Ovary (tissue), 7 donors: ENCODE measurements at regions not wholly inside any gene's neighbourhood (a gene's known extent, or its start where the extent isn't known, plus 50 kb on each side); places are given as distances from the start of the nearest gene placed in this dataset.
"Not testable (repeated sequence)": the region's sequence is repeated elsewhere in the genome, so short reads cannot be mapped to it uniquely, and the experiment has no call there.

Experiments used
- DNase-seq, 5 donors: peaks; one replicate each; pipeline ENCODE4 v3.0.0-alpha.2; 2019 to 2020
- H3K27ac ChIP-seq, 2 donors: fragments of 200-600 bp; one replicate each; pipeline versions ENCODE4 v1.5.1 to v1.8.0; 2019 to 2022
- H3K27me3 ChIP-seq: fragments of 200-600 bp; one replicate; pipeline ENCODE4 v1.8.0; 2022
- H3K36me3 ChIP-seq: fragments of 200-600 bp; sonication (generic); one replicate; pipeline ENCODE4 v1.5.1; 2019
- H3K4me1 ChIP-seq: one replicate; pipeline ENCODE4 v1.8.1; 2013; ENCODE audit warnings: mild to moderate bottlenecking, moderate library complexity; ENCODE audit not compliant: insufficient read depth
- H3K4me3 ChIP-seq: fragments of 200-600 bp; sonication (generic); one replicate; pipeline ENCODE4 v1.5.1; 2017
- H3K9me3 ChIP-seq, 2 donors: fragments of 200-600 bp in 1 of 2; sonication (generic) in 1 of 2; one replicate each; pipeline versions ENCODE4 v1.5.1 to v1.8.1; 2013 to 2019; ENCODE audit warnings: mild to moderate bottlenecking in 1 of 2, moderate library complexity in 1 of 2
- EP300 ChIP-seq: sonication (generic); formaldehyde crosslinking; IDR thresholded peaks from one replicate; pipeline ENCODE4 v1.6.1; 2017; ENCODE audit warnings: antibody characterized with exemption
- POLR2A ChIP-seq: fragments of 450-650 bp; IDR thresholded peaks from one replicate; pipeline ENCODE4 v1.6.1; 2017; ENCODE audit warnings: antibody characterized with exemption, mild to moderate bottlenecking, moderate library complexity
- WGBS, 3 donors: extraction: QIAGEN DNeasy Blood & Tissue Kit in 1 of 3; methylation state at CpG; one replicate each; pipeline versions ENCODE4 v1.1.5 to v1.1.7; 2013 to 2017; 5-methylcytosine and 5-hydroxymethylcytosine counted together
- intact Hi-C, 4 donors: fragments of 100-400 bp; cut with DNase I; formaldehyde crosslinking; loops; one replicate each; pipeline versions ENCODE4 v1.11.0 to v1.15.1; 2022 to 2023
- TF ChIP-seq, protein P1 (sequence below), 3 donors: fragments of 450-650 bp in 2 of 3; fragments of 200-600 bp in 1 of 3; IDR thresholded peaks; one replicate each; pipeline versions ENCODE4 v1.5.1 to v1.8.0; 2016 to 2022; ENCODE audit warnings: antibody characterized with exemption in 3 of 3, mild to moderate bottlenecking in 1 of 3
- donor health status: DM: no; HTN: no; CAD: no; lungs with moderate emphysema.
- donor health status: DM: no; HTN: no; CAD: no.
- donor health status: Bipolar disorder and iron deficiency.
- donor health status: DM: no; HTN: no; CAD: no.
- donor health status: DM: yes; HTN: yes; CAD: no.

DNA sequence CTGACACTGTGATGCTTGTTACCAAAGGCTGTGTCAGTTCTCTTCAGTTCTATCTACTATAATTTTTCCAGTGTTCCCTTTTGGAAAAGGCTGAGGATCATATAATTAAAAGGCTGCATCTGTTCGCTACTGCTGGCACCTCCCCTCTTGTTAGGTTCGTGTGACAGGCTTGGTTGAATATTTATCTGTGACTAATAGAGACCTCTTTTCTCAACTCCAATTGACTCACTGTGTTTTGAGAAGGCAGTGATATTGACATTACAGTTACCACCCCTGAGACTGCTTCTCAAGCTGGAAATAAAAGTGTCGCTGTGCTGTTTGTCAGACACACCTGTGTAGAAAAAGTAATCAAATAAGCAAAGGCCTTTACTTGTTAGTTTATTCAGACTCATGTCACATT lies 205.5 kb upstream of the KCNH7 start:
- WGBS, 3 donors: 63 to 76% (median 71%) methylated on average over 3 of the region's 3 CpGs
- DNase-seq: no peak
- Histone ChIP-seq H3K4me1 (no peaks in the 10 kb centered on the region), H3K4me3 (no peak overlapping the region), H3K27ac (no peak overlapping the region), H3K27me3 (no peaks in the 10 kb centered on the region), H3K9me3 (no peaks in the 10 kb centered on the region), H3K36me3 (no peaks in the 10 kb centered on the region)
- TF ChIP-seq POLR2A: no peak
- TF ChIP-seq, protein P1, sequence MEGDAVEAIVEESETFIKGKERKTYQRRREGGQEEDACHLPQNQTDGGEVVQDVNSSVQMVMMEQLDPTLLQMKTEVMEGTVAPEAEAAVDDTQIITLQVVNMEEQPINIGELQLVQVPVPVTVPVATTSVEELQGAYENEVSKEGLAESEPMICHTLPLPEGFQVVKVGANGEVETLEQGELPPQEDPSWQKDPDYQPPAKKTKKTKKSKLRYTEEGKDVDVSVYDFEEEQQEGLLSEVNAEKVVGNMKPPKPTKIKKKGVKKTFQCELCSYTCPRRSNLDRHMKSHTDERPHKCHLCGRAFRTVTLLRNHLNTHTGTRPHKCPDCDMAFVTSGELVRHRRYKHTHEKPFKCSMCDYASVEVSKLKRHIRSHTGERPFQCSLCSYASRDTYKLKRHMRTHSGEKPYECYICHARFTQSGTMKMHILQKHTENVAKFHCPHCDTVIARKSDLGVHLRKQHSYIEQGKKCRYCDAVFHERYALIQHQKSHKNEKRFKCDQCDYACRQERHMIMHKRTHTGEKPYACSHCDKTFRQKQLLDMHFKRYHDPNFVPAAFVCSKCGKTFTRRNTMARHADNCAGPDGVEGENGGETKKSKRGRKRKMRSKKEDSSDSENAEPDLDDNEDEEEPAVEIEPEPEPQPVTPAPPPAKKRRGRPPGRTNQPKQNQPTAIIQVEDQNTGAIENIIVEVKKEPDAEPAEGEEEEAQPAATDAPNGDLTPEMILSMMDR (IDR thresholded peaks at IDR 0.05): no peak
- intact Hi-C loops: no loop called here

DNA sequence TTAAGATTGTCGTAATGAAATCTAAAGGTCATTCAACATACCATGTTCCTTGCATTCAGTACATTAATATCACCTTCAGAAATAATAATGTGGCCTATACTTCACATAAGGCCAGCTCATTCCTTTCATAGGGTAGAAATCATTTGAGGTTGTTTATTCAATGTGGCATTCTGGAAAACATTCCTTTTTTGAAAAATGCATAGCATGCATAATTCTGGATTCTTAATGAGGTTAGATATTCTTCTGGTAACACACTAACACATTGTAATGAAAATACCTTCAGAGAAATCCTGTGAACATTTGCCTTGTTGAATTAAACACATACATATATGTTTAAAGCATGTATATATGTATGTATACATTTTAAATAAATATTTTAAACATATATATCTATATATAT lies 204.6 kb upstream of the KCNH7 start:
- TF ChIP-seq, protein P1 (IDR thresholded peaks at IDR 0.05): no peak
- TF ChIP-seq POLR2A: no peak
- TF ChIP-seq EP300: no peak
- Histone ChIP-seq H3K27ac (no peak overlapping the region), H3K4me3 (no peak overlapping the region), H3K4me1 (no peaks in the 10 kb centered on the region), H3K9me3 (no peaks in the 10 kb centered on the region), H3K36me3 (no peaks in the 10 kb centered on the region), H3K27me3 (no peaks in the 10 kb centered on the region)
- intact Hi-C loops: no loop called here
- DNase-seq: no peak
- WGBS, 3 donors: 92 to 96% (median 92%) methylated on average over 1 of the region's 1 CpG

DNA sequence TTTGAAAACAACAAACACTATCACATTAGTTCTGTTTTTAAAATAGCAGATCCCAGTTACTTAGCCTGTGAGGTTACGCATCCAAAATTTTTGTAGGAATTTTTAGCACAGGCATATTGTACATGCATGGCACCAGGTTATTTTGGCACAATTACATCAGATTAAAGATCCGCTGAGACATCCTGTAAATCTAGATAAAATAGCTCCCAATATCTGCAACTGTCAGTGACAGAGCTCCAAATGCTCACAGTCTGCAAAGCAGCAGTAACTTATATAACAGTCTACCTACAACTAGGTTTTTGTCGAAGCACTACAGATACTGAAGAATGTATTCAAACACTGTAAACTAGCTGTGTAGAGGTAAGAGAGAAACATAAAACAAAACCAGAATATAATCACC lies 200.7 kb upstream of the KCNH7 start:
- 68 to 83% (median 76%) methylated on average over 3 of the region's 3 CpGs for WGBS, 3 donors
- Histone ChIP-seq H3K9me3 (no peaks in the 10 kb centered on the region), H3K4me3 (no peak overlapping the region), H3K4me1 (no peaks in the 10 kb centered on the region), H3K27ac (no peak overlapping the region), H3K36me3 (no peaks in the 10 kb centered on the region), H3K27me3 (no peaks in the 10 kb centered on the region)
- no peak for DNase-seq
- intact Hi-C loops: no loop called here
- TF ChIP-seq POLR2A (no peak), EP300 (no peak)
- TF ChIP-seq, protein P1 (IDR thresholded peaks at IDR 0.05): no peak

DNA sequence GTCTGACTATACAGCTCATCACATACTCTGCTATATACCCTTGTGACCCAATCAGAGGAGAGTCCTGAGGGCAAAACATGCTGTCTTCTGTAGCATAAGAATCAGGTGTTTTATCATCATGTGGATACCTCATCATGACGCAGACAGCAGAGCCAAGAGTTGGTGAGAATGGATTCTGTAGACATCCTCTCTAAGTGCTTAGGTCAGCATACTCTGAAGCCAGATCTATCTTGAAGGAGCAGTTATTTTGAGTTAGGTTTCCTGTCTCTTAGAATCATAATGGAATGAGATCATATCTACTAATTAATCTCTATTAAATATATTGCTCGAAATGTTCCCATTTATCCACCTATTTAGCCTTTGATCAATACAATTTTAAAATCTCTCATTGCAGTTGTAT lies 190.2 kb upstream of the KCNH7 start:
- no peaks in the 10 kb centered on the region for H3K27me3 ChIP-seq
- no peak overlapping the region for H3K27ac ChIP-seq
- intact Hi-C loops: no loop called here
- no peaks in the 10 kb centered on the region for H3K36me3 ChIP-seq
- WGBS, 3 donors: 82 to 91% (median 86%) methylated on average over 2 of the region's 2 CpGs
- no peaks in the 10 kb centered on the region for H3K4me1 ChIP-seq
- no peaks in the 10 kb centered on the region for H3K9me3 ChIP-seq
- DNase-seq: no peak
- H3K4me3 ChIP-seq: no peak overlapping the region
- TF ChIP-seq EP300 (no peak), POLR2A (no peak)
- TF ChIP-seq, protein P1 (IDR thresholded peaks at IDR 0.05): no peak

DNA sequence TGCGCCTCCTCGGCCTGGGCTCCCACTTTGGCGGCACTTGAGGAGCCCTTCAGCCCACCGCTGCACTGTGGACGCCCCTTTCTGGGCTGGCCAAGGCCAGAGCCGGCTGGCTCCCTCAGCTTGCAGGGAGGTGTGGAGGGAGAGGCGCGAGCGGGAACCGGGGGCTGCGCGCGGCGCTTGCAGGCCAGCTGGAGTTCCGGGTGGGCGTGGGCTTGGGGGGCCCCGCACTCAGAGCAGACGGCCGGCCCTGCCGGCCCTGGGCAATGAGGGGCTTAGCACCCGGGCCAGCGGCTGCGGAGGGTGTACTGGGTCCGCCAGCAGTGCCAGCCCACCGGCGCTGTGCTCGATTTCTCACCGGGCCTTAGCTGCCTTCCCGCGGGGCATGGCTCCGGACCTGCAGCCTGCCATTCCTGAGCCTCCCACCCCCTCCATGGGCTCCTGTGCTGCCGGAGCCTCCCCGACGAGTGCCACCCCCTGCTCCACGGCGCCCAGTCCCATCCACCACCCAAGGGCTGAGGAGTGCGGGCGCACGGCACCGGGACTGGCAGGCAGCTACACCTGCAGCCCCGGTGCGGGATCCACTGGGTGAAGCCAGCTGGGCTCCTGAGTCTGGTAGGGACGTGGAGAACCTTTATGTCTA lies 187.7 kb upstream of the KCNH7 start:
- DNase-seq: peak in 1 of 5 donors; percentile 7
- H3K4me1 ChIP-seq, intact Hi-C loops, H3K36me3 ChIP-seq, H3K9me3 ChIP-seq, H3K27me3 ChIP-seq, H3K4me3 ChIP-seq, H3K27ac ChIP-seq: not testable (repeated sequence)
- WGBS, 3 donors: 72 to 89% (median 80%) methylated on average over 37 to 43 of the region's 43 CpGs

DNA sequence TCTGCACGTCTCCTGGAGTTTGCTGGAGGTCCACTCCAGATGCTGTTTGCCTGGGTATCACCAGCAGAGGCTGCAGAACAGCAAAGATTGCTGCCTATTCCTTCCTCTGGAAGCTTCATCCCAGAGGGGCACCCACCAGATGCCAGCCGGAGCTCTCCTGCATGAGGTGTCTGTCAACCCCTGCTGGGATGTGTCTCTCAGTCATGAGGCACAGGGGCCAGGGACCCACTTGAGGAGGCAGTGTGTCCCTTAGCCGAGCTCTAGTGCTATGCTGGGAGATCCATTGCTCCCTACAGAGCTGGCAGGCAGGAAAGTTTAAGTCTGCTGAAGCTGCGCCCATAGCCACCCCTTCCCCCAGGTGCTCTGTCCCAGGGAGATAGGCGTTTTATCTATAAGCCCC lies 178.3 kb upstream of the KCNH7 start:
- DNase-seq, H3K27ac ChIP-seq, H3K4me1 ChIP-seq, H3K9me3 ChIP-seq, H3K36me3 ChIP-seq, H3K27me3 ChIP-seq, intact Hi-C loops, H3K4me3 ChIP-seq: not testable (repeated sequence)
- 72 to 88% (median 86%) methylated on average over 5 of the region's 5 CpGs for WGBS, 3 donors
